ENCODE measurements at regions not wholly inside any gene's neighbourhood (a gene's known extent, or its start where the extent isn't known, plus 50 kb on each side); places are given as distances from the start of the nearest gene placed in this dataset.

GRCh38 chr2:5984946-5985345, 292.8 kb downstream of the SOX11 start:
- TF ChIP-seq CTCF (IDR thresholded peaks at IDR 0.05; ENCODE audit: extremely low read depth, insufficient read depth, missing control alignments): no peak
- DNase-seq (ENCODE audit: low spot score): no peak
- in situ Hi-C loops (cut with MboI; ENCODE audit: low pct_unique_long_range_greater_than_20kb, low sequenced_read_pairs, unreplicated experiment): no loop called here

GRCh38 chr2:5985536-5986385, 293.6 kb downstream of the SOX11 start:
- DNase-seq (ENCODE audit: low spot score): no peak
- TF ChIP-seq CTCF (IDR thresholded peaks at IDR 0.05; ENCODE audit: extremely low read depth, insufficient read depth, missing control alignments): no peak
- in situ Hi-C loops (cut with MboI; ENCODE audit: low pct_unique_long_range_greater_than_20kb, low sequenced_read_pairs, unreplicated experiment): no loop called here

GRCh38 chr2:5986801-5987787, 294.9 kb downstream of the SOX11 start:
- DNase-seq (ENCODE audit: low spot score): no peak
- in situ Hi-C loops (cut with MboI; ENCODE audit: low pct_unique_long_range_greater_than_20kb, low sequenced_read_pairs, unreplicated experiment): no loop called here
- no peak for TF ChIP-seq CTCF (IDR thresholded peaks at IDR 0.05; ENCODE audit: extremely low read depth, insufficient read depth, missing control alignments)

GRCh38 chr2:5988120-5988519, 295.9 kb downstream of the SOX11 start:
- in situ Hi-C loops (cut with MboI; ENCODE audit: low pct_unique_long_range_greater_than_20kb, low sequenced_read_pairs, unreplicated experiment): no loop called here
- TF ChIP-seq CTCF (IDR thresholded peaks at IDR 0.05; ENCODE audit: extremely low read depth, insufficient read depth, missing control alignments): no peak
- no peak for DNase-seq (ENCODE audit: low spot score)

- DNase-seq (ENCODE audit: low spot score): no peak
- in situ Hi-C loops (cut with MboI; ENCODE audit: low pct_unique_long_range_greater_than_20kb, low sequenced_read_pairs, unreplicated experiment): no loop called here
- TF ChIP-seq CTCF (IDR thresholded peaks at IDR 0.05; ENCODE audit: extremely low read depth, insufficient read depth, missing control alignments): no peak
Observed at GRCh38 chr2:5990086-5990485, 297.9 kb downstream of the SOX11 start.

GRCh38 chr2:5991305-5991968, 299.3 kb downstream of the SOX11 start:
- no peak for TF ChIP-seq CTCF (IDR thresholded peaks at IDR 0.05; ENCODE audit: extremely low read depth, insufficient read depth, missing control alignments)
- in situ Hi-C loops (cut with MboI; ENCODE audit: low pct_unique_long_range_greater_than_20kb, low sequenced_read_pairs, unreplicated experiment): no loop called here
- DNase-seq (ENCODE audit: low spot score): no peak

Data from GM13977 (cell line).